PC-3 (cell line): ENCODE measurements at regions not wholly inside any gene's neighbourhood (a gene's known extent, or its start where the extent isn't known, plus 50 kb on each side); places are given as distances from the start of the nearest gene placed in this dataset.

Source experiments
- CTCF ChIP-seq: fragments of 300-600 bp; sonication (generic); conservative IDR thresholded peaks from 2 replicates; pipeline ENCODE4 v1.5.1; 2017; ENCODE audit warnings: antibody characterized with exemption, low read depth, mild to moderate bottlenecking, low read length
- EZH2phosphoT487 ChIP-seq: fragments of 300-600 bp; sonication (generic); IDR thresholded peaks from 2 replicates; pipeline ENCODE4 v1.6.1; 2018; ENCODE audit warnings: mild to moderate bottlenecking, antibody characterized with exemption, low read length, borderline replicate concordance

DNA sequence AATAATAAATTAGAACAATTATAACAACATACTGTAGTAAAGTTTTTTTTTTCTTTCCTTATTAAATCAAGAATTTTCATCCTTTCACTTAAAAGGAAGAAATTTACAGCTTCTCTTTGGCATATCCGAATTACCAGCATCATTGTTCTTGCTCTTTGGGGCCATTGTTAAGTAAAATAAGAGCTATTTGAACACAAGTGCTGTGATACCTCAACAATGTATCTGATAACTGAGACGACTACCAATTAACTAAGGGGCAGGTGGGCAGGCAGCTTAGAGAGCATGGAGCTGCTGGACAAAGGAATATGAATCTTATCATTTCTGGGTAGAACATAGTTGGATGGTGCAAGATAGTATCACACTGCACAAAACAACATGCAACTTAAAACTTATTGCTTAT lies 719.9 kb upstream of the TMPRSS15 start:
- TF ChIP-seq CTCF (no peak), EZH2phosphoT487 (no peak)
